HUES6 (cell line): ENCODE measurements at regions not wholly inside any gene's neighbourhood (a gene's known extent, or its start where the extent isn't known, plus 50 kb on each side); places are given as distances from the start of the nearest gene placed in this dataset.

Source experiments
- H3K27ac ChIP-seq: 2 replicates; pipeline ENCODE4 v1.7.0; 2013; ENCODE audit warnings: low read depth, mild to moderate bottlenecking, low read length, inconsistent platforms
- H3K27me3 ChIP-seq: 2 replicates; pipeline ENCODE4 v1.6.1; 2013; ENCODE audit warnings: low read length; ENCODE audit not compliant: control insufficient read depth, insufficient read depth
- H3K36me3 ChIP-seq: 2 replicates; pipeline ENCODE4 v1.6.1; 2013; ENCODE audit warnings: low read length; ENCODE audit not compliant: control insufficient read depth, insufficient read depth
- H3K4me1 ChIP-seq: 2 replicates; pipeline ENCODE4 v1.6.1; 2013; ENCODE audit warnings: low read length; ENCODE audit not compliant: control insufficient read depth, insufficient read depth
- H3K4me3 ChIP-seq: 2 replicates; pipeline ENCODE4 v1.5.1; 2013; ENCODE audit warnings: low read depth, low read length
- H3K9ac ChIP-seq: one replicate; pipeline ENCODE4 v1.6.1; 2013; ENCODE audit warnings: mild to moderate bottlenecking, low read length
- H3K9me3 ChIP-seq: 2 replicates; pipeline ENCODE4 v1.6.1; 2013; ENCODE audit warnings: low read depth, low read length; ENCODE audit not compliant: control insufficient read depth, insufficient read depth

- Histone ChIP-seq H3K9me3 (no peaks in the 10 kb centered on the region), H3K27ac (no peak overlapping the region), H3K27me3 (no peaks in the 10 kb centered on the region), H3K9ac (no peak overlapping the region), H3K4me3 (no peak overlapping the region), H3K4me1 (no peaks in the 10 kb centered on the region), H3K36me3 (no peaks in the 10 kb centered on the region)
Measured at GRCh38 chr13:80630685-80631121, 289.8 kb upstream of the SPRY2 start.

GRCh38 chr13:80618781-80619180 is 277.9 kb upstream of the SPRY2 start:
- no peaks in the 10 kb centered on the region for H3K27me3 ChIP-seq
- H3K4me1 ChIP-seq = no peaks in the 10 kb centered on the region
- no peak overlapping the region for H3K4me3 ChIP-seq
- H3K9me3 ChIP-seq = no peaks in the 10 kb centered on the region
- H3K9ac ChIP-seq = no peak overlapping the region
- H3K27ac ChIP-seq = no peak overlapping the region
- no peaks in the 10 kb centered on the region for H3K36me3 ChIP-seq

GRCh38 chr13:80612804-80613203 is 271.9 kb upstream of the SPRY2 start:
- Histone ChIP-seq H3K4me3 (no peak overlapping the region), H3K4me1 (no peaks in the 10 kb centered on the region), H3K27ac (no peak overlapping the region), H3K36me3 (no peaks in the 10 kb centered on the region), H3K27me3 (no peaks in the 10 kb centered on the region), H3K9ac (no peak overlapping the region), H3K9me3 (no peaks in the 10 kb centered on the region)

GRCh38 chr13:80611310-80611709 is 270.4 kb upstream of the SPRY2 start:
- Histone ChIP-seq H3K9ac (no peak overlapping the region), H3K4me3 (no peak overlapping the region), H3K27ac (no peak overlapping the region), H3K4me1 (no peaks in the 10 kb centered on the region), H3K9me3 (no peaks in the 10 kb centered on the region), H3K27me3 (no peaks in the 10 kb centered on the region), H3K36me3 (no peaks in the 10 kb centered on the region)

- Histone ChIP-seq H3K36me3 (no peaks in the 10 kb centered on the region), H3K4me1 (no peaks in the 10 kb centered on the region), H3K9me3 (no peaks in the 10 kb centered on the region), H3K27me3 (no peaks in the 10 kb centered on the region), H3K27ac (no peak overlapping the region), H3K4me3 (no peak overlapping the region), H3K9ac (no peak overlapping the region)
Measured at GRCh38 chr13:80605716-80606115, 264.8 kb upstream of the SPRY2 start.

- Histone ChIP-seq H3K9me3 (no peaks in the 10 kb centered on the region), H3K9ac (no peak overlapping the region), H3K4me1 (no peaks in the 10 kb centered on the region), H3K27ac (no peak overlapping the region), H3K4me3 (no peak overlapping the region), H3K27me3 (no peaks in the 10 kb centered on the region), H3K36me3 (no peaks in the 10 kb centered on the region)
Measured at GRCh38 chr13:80605011-80605410, 264.1 kb upstream of the SPRY2 start.

GRCh38 chr13:80604098-80604497 is 263.2 kb upstream of the SPRY2 start:
- no peaks in the 10 kb centered on the region for H3K27me3 ChIP-seq
- H3K4me1 ChIP-seq = peaks cover 5% of the 10 kb centered on the region; the same call in 1 of the 2 replicates
- no peak overlapping the region for H3K4me3 ChIP-seq
- H3K27ac ChIP-seq = no peak overlapping the region
- H3K9ac ChIP-seq = no peak overlapping the region
- H3K36me3 ChIP-seq = no peaks in the 10 kb centered on the region
- no peaks in the 10 kb centered on the region for H3K9me3 ChIP-seq

- Histone ChIP-seq H3K4me3 (no peak overlapping the region), H3K9me3 (no peaks in the 10 kb centered on the region), H3K27ac (no peak overlapping the region), H3K4me1 (peaks cover 9% of the 10 kb centered on the region; the same call in 1 of the 2 replicates), H3K27me3 (no peaks in the 10 kb centered on the region), H3K9ac (no peak overlapping the region), H3K36me3 (no peaks in the 10 kb centered on the region)
Measured at GRCh38 chr13:80603351-80603750, 262.4 kb upstream of the SPRY2 start.

- H3K27me3 ChIP-seq = no peaks in the 10 kb centered on the region
- no peak overlapping the region for H3K27ac ChIP-seq
- H3K9ac ChIP-seq = no peak overlapping the region
- H3K4me3 ChIP-seq = no peak overlapping the region
- no peaks in the 10 kb centered on the region for H3K9me3 ChIP-seq
- peaks cover 16% of the 10 kb centered on the region for H3K4me1 ChIP-seq
- no peaks in the 10 kb centered on the region for H3K36me3 ChIP-seq
Measured at GRCh38 chr13:80599765-80600164, 258.8 kb upstream of the SPRY2 start.

- Histone ChIP-seq H3K4me3 (no peak overlapping the region), H3K27me3 (no peaks in the 10 kb centered on the region), H3K4me1 (peaks cover 16% of the 10 kb centered on the region), H3K36me3 (no peaks in the 10 kb centered on the region), H3K9me3 (no peaks in the 10 kb centered on the region), H3K9ac (no peak overlapping the region), H3K27ac (no peak overlapping the region)
Measured at GRCh38 chr13:80598189-80598588, 257.3 kb upstream of the SPRY2 start.

- Histone ChIP-seq H3K27me3 (no peaks in the 10 kb centered on the region), H3K4me3 (no peak overlapping the region), H3K9ac (no peak overlapping the region), H3K27ac (no peak overlapping the region), H3K36me3 (no peaks in the 10 kb centered on the region), H3K4me1 (peaks cover 6% of the 10 kb centered on the region), H3K9me3 (no peaks in the 10 kb centered on the region)
Measured at GRCh38 chr13:80591976-80592740, 251.2 kb upstream of the SPRY2 start.
